Epithelial cell of proximal tubule (primary cell): ENCODE measurements at regions not wholly inside any gene's neighbourhood (a gene's known extent, or its start where the extent isn't known, plus 50 kb on each side); places are given as distances from the start of the nearest gene placed in this dataset.

Experiments
- DNase-seq: peaks from one replicate; pipeline ENCODE4 v3.0.0-alpha.2; 2011; ENCODE audit warnings: low read depth
- H3K4me3 ChIP-seq: 2 replicates; pipeline ENCODE4 v1.5.1; 2011; ENCODE audit warnings: low read depth, mild to moderate bottlenecking, low read length
- TF ChIP-seq, protein P1 (sequence below): conservative IDR thresholded peaks from 2 replicates; pipeline ENCODE4 v1.5.1; 2012; ENCODE audit warnings: low read depth, mild to moderate bottlenecking, low read length

DNA sequence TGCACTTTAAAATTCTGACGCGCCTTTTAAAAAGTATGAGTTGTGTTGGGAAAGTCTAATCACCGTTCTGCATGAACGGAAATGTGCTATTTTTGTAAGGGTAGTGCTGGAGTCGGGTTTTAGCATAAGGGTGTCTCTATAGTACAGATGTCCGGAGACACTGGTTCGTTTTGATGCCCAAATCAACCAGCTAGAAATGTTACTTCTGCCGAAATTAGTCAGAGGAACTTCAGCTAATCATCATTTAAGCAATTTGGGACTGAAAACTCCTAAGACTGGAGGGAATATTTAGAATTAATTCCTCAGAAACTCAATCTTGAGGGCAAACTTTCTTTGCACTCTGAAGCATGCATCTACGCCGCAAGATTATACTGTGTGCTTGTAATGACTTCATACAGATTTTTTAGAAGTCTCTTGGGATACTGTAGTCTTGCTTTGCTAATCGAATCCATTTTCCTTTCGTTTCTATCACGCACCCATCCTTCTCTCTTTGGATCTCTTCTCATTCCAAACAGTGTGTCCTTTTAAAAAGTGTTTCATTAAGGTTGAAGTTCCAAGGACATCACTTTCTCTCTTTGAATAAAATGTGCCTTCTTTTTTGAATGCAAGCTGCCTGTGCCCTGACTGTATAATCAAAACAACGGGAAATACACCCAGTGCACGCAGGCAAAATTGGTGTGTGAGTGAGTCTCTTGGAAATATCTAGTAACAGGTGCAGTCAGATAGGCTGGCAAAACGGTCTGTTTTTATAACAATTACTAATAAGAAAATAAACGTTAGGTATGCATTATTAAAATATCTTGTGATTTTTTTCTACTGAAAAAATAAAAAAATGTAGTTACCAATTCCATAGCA, 270.9 kb upstream of the TCF4 start:
- no peak for DNase-seq
- no peak overlapping the region for H3K4me3 ChIP-seq
- TF ChIP-seq, protein P1, sequence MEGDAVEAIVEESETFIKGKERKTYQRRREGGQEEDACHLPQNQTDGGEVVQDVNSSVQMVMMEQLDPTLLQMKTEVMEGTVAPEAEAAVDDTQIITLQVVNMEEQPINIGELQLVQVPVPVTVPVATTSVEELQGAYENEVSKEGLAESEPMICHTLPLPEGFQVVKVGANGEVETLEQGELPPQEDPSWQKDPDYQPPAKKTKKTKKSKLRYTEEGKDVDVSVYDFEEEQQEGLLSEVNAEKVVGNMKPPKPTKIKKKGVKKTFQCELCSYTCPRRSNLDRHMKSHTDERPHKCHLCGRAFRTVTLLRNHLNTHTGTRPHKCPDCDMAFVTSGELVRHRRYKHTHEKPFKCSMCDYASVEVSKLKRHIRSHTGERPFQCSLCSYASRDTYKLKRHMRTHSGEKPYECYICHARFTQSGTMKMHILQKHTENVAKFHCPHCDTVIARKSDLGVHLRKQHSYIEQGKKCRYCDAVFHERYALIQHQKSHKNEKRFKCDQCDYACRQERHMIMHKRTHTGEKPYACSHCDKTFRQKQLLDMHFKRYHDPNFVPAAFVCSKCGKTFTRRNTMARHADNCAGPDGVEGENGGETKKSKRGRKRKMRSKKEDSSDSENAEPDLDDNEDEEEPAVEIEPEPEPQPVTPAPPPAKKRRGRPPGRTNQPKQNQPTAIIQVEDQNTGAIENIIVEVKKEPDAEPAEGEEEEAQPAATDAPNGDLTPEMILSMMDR: no peak

DNA sequence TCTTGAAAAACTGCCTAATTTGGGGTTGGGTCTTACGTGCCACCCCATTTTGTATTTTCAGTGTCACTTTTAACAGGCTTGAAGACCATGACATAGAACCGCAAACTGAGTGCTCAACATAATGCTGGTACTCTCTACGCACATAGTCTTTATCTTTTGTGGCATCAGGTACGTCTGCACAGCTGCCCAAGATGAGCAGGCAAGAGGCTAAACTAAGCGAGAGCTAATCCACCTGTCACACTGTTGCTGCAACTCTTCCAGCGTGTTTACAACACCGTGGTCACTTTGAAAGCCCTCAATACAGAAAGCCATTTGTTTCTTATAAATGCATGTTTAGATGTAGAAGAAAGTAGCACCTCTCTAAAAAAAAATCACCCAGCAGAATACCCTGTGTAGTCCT, 270.0 kb upstream of the TCF4 start:
- H3K4me3 ChIP-seq: no peak overlapping the region
- no peak for DNase-seq
- TF ChIP-seq, protein P1: no peak

DNA sequence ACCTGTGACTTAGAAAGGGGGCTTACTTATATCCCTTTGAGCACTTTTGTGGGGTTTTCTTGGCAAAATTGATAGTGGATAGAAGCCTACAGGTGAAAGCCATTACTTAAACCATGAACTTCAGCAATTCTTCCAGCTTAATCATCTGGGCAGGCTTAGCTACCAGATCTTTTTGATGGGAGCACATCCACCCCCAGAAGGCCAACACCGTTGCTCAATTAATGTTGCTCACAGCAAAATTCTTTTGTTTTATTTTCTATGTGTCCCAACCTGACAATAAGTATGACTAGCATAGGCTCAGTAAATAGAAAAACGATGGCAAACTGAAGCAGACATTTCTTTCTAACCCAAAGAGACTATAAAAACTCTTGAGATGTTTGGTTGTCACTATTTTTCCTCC, 269.4 kb upstream of the TCF4 start:
- TF ChIP-seq, protein P1: no peak
- no peak for DNase-seq
- H3K4me3 ChIP-seq: no peak overlapping the region

DNA sequence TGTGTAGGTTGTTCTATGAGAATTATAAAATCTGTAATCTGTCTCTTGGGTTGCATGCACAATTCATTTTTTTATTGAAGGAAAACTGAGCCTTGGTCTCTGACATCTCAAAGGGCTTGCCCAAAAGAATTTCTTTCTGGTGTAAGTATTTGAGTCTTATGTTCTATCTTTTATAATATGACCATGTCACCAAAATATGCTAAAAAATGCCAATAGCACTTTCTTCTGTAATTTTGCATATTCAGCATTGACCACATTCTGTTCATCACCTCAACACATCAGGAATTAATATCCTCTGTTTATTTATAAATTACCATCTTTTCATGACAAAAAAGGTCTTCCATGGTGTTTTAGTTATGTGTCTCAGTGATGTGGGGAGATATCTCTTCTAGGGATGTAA, 268.7 kb upstream of the TCF4 start:
- TF ChIP-seq, protein P1: no peak
- H3K4me3 ChIP-seq: no peak overlapping the region
- DNase-seq: no peak

DNA sequence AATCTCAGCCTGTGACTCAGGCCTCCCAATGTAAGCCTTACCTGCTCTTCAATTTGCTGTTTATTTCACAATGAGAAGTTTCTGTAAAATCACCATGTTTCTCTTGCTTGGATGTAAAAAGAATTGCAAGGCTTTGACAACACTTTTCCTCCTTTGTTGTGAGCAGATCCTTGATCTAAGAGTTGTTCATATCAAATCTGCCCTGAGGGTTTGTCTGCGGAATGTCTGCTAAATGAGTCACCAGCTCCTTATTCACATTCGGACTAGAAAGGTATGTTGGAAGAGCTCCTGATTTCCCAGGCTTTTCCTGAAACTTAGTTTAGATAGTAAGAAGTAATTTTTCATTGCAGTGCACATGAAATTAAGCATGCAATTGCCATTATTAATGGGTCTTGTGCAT, 268.2 kb upstream of the TCF4 start:
- TF ChIP-seq, protein P1: no peak
- no peak overlapping the region for H3K4me3 ChIP-seq
- DNase-seq: peak; percentile 75

DNA sequence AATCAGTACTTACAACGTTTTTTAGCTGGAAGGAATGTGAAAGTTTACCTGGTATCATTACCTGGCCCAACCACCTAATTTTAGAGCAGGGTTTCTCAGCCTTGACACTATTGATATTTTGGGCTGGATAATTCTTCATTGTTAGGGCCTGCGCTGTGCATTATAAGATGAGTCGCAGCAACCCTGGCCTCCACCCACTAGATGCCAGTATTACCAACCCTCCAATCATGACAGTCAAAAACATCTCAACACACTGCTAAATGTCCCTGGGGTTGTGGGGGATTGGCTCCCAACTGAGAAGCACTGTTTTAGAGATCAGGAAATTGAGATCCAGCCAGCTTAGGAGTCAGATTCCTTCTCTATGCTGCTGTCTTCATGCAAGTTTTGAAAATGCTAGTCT, 265.3 kb upstream of the TCF4 start:
- TF ChIP-seq, protein P1: no peak
- no peak overlapping the region for H3K4me3 ChIP-seq
- DNase-seq: no peak

DNA sequence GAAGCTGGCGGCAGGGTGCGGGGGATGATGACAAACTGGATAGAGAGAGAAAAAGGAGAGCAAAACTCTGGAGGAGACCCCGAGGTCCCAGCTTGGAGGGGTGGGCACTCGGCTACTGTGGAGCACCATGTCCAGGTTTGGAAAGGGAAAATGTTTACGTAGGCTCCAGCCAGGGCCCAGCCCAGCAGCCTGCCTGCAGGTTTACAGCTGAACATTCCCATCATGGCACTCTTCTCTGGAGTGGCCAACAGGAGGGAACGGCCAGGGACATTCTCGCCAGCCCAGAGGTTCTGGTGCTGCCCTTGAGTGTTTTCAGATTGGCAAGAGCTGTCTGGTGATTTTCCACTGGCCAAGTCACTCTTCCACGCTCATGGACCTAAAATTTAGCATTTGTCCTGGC, 262.9 kb upstream of the TCF4 start:
- TF ChIP-seq, protein P1: no peak
- DNase-seq: no peak
- H3K4me3 ChIP-seq: no peak overlapping the region
